ACHN (cell line): ENCODE measurements at regions not wholly inside any gene's neighbourhood (a gene's known extent, or its start where the extent isn't known, plus 50 kb on each side); places are given as distances from the start of the nearest gene placed in this dataset.
"Not testable (repeated sequence)": the region's sequence is repeated elsewhere in the genome, so short reads cannot be mapped to it uniquely, and the experiment has no call there.

ENCODE experiments used
- DNase-seq: peaks from one replicate; pipeline ENCODE4 v3.0.0-alpha.2; 2015
- in situ Hi-C: cut with HindIII; loops from 2 replicates; pipeline ENCODE4 v1.10.0; 2017; ENCODE audit warnings: low sequenced_read_pairs, low pct_ligation_motif_present, low pct_unique_long_range_greater_than_20kb

- in situ Hi-C loops = no loop called here
- no peak for DNase-seq
Measured at GRCh38 chr7:68623030-68623429, 975.2 kb upstream of the AUTS2 start.

GRCh38 chr7:68627247-68627864, 970.9 kb upstream of the AUTS2 start:
- no peak for DNase-seq
- in situ Hi-C loops = no loop called here

- in situ Hi-C loops, DNase-seq: not testable (repeated sequence)
Measured at GRCh38 chr7:68630914-68631313, 967.4 kb upstream of the AUTS2 start.

- in situ Hi-C loops = no loop called here
Measured at GRCh38 chr7:68640103-68640502, 958.2 kb upstream of the AUTS2 start.

GRCh38 chr7:68642727-68643126, 955.5 kb upstream of the AUTS2 start:
- in situ Hi-C loops = no loop called here
- no peak for DNase-seq

More at GRCh38 chr7:68640103-68640502, 958.2 kb upstream of the AUTS2 start:
- no peak for DNase-seq

- DNase-seq = no peak
- in situ Hi-C loops = no loop called here
Measured at GRCh38 chr7:68663392-68663791, 934.9 kb upstream of the AUTS2 start.

- DNase-seq = no peak
- in situ Hi-C loops = no loop called here
Measured at GRCh38 chr7:68671046-68671445, 927.2 kb upstream of the AUTS2 start.

GRCh38 chr7:68671671-68672070, 926.6 kb upstream of the AUTS2 start:
- in situ Hi-C loops = no loop called here
- no peak for DNase-seq

- in situ Hi-C loops = no loop called here
- DNase-seq = no peak
Measured at GRCh38 chr7:68674826-68675225, 923.4 kb upstream of the AUTS2 start.

- in situ Hi-C loops = no loop called here
- DNase-seq = no peak
Measured at GRCh38 chr7:68676813-68677535, 921.3 kb upstream of the AUTS2 start.

GRCh38 chr7:68678196-68678595, 920.1 kb upstream of the AUTS2 start:
- in situ Hi-C loops = no loop called here
- DNase-seq = no peak

- no peak for DNase-seq
- in situ Hi-C loops = no loop called here
Measured at GRCh38 chr7:68679459-68680234, 918.6 kb upstream of the AUTS2 start.

- no peak for DNase-seq
- in situ Hi-C loops = no loop called here
Measured at GRCh38 chr7:68680235-68680872, 917.9 kb upstream of the AUTS2 start.

- in situ Hi-C loops = no loop called here
- DNase-seq = no peak
Measured at GRCh38 chr7:68682910-68683309, 915.4 kb upstream of the AUTS2 start.

- no peak for DNase-seq
- in situ Hi-C loops = no loop called here
Measured at GRCh38 chr7:68684246-68684839, 913.9 kb upstream of the AUTS2 start.

- no peak for DNase-seq
- in situ Hi-C loops = no loop called here
Measured at GRCh38 chr7:68684996-68685395, 913.3 kb upstream of the AUTS2 start.

GRCh38 chr7:68688416-68689086, 909.7 kb upstream of the AUTS2 start:
- in situ Hi-C loops = no loop called here

GRCh38 chr7:68689087-68689433, 909.2 kb upstream of the AUTS2 start:
- in situ Hi-C loops = no loop called here
- DNase-seq = no peak

More at GRCh38 chr7:68688416-68689086, 909.7 kb upstream of the AUTS2 start:
- no peak for DNase-seq
